22Rv1 (cell line): ENCODE measurements at regions not wholly inside any gene's neighbourhood (a gene's known extent, or its start where the extent isn't known, plus 50 kb on each side); places are given as distances from the start of the nearest gene placed in this dataset.

Source experiments
- ZFX ChIP-seq: fragments of 450-650 bp; IDR thresholded peaks from 2 replicates; pipeline ENCODE4 v1.6.1; 2017; ENCODE audit warnings: antibody characterized with exemption, borderline replicate concordance
- TF ChIP-seq, protein P1 (sequence below): fragments of 450-650 bp; IDR thresholded peaks from 2 replicates; pipeline ENCODE4 v1.5.1; 2017; ENCODE audit warnings: mild to moderate bottlenecking

DNA sequence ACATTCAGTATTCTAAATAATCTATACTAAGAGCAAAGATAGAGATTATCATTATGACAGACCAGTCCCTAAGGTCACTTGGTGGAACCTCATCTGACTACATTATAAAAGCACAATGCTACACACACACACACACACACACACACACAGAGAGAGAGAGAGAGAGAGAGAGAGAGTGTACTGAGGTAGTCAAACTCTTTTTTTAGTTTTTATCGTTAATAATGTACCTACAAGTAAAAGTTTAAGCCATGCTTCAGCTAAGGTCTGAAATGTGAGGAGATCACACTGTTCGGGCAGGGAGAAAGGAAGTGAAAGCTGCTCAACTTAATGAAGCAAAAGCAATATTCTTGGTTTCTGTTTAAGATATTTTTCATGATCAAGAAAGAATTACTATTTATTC lies 75.8 kb upstream of the CCDC160 start:
- TF ChIP-seq, protein P1, sequence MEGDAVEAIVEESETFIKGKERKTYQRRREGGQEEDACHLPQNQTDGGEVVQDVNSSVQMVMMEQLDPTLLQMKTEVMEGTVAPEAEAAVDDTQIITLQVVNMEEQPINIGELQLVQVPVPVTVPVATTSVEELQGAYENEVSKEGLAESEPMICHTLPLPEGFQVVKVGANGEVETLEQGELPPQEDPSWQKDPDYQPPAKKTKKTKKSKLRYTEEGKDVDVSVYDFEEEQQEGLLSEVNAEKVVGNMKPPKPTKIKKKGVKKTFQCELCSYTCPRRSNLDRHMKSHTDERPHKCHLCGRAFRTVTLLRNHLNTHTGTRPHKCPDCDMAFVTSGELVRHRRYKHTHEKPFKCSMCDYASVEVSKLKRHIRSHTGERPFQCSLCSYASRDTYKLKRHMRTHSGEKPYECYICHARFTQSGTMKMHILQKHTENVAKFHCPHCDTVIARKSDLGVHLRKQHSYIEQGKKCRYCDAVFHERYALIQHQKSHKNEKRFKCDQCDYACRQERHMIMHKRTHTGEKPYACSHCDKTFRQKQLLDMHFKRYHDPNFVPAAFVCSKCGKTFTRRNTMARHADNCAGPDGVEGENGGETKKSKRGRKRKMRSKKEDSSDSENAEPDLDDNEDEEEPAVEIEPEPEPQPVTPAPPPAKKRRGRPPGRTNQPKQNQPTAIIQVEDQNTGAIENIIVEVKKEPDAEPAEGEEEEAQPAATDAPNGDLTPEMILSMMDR: no peak
- TF ChIP-seq ZFX: no peak
